LNCaP clone FGC (cell line): ENCODE measurements at regions not wholly inside any gene's neighbourhood (a gene's known extent, or its start where the extent isn't known, plus 50 kb on each side); places are given as distances from the start of the nearest gene placed in this dataset.
"Not testable (repeated sequence)": the region's sequence is repeated elsewhere in the genome, so short reads cannot be mapped to it uniquely, and the experiment has no call there.

Experiments
- DNase-seq: peaks from one replicate; pipeline ENCODE4 v3.0.0-alpha.2; 2011; ENCODE audit warnings: low read depth
- H3K4me3 ChIP-seq: 2 replicates; pipeline ENCODE4 v1.5.1; 2011; ENCODE audit warnings: mild to moderate bottlenecking, low read depth, low read length, control low read depth
- CTCF ChIP-seq: IDR thresholded peaks from 2 replicates; pipeline ENCODE4 v1.5.1; 2012; ENCODE audit warnings: mild to moderate bottlenecking; ENCODE audit not compliant: control insufficient read depth, insufficient read depth; ENCODE audit errors: extremely low read depth

GRCh38 chr1:47594627-47595026 lies 156.8 kb downstream of the FOXD2 start:
- no peak overlapping the region for H3K4me3 ChIP-seq
- TF ChIP-seq CTCF, result no peak
- no peak for DNase-seq

GRCh38 chr1:47596328-47596727 lies 158.5 kb downstream of the FOXD2 start:
- TF ChIP-seq CTCF, result no peak
- DNase-seq, result no peak
- no peak overlapping the region for H3K4me3 ChIP-seq

DNA sequence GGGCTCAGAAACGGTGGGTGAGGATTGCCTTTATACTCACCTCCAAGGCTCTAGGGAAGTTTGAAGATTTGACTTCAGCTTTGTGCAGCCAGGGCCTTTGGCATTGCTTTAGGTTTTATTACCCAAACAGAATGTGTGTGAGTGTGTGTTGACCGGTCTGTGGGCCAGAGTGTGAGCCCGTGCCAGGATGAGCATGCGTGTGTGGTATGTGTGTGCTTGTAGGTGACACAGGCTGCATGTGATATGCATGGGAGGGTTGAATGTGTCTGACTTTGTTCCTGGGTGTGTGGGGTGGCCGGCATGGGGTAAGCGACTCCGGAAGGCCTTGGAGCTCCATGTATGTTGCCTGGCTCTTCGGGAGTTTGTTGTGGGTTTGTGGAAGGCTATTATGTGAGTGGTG lies 160.5 kb downstream of the FOXD2 start:
- no peak for TF ChIP-seq CTCF
- H3K4me3 ChIP-seq, result no peak overlapping the region
- DNase-seq, result no peak

GRCh38 chr1:47599777-47600176 lies 161.9 kb downstream of the FOXD2 start:
- no peak for TF ChIP-seq CTCF
- H3K4me3 ChIP-seq, result no peak overlapping the region
- no peak for DNase-seq

DNA sequence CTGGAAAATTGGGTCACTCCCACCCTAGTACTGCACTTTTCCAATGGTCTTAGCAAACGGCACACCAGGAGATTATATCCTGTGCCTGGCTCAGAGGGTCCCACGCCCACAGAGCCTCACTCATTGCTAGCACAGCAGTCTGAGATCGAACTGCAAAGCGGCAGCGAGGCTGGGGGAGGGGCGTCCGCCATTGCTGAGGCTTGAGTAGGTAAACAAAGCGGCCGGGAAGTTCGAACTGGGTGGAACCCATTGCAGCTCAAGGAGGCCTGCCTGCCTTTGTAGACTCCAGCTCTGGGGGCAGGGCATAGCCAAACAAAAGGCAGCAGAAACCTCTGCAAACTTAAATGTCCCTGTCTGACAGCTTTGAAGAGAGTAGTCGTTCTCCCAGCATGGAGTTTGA lies 164.6 kb downstream of the FOXD2 start:
- not testable (repeated sequence) for DNase-seq, H3K4me3 ChIP-seq

DNA sequence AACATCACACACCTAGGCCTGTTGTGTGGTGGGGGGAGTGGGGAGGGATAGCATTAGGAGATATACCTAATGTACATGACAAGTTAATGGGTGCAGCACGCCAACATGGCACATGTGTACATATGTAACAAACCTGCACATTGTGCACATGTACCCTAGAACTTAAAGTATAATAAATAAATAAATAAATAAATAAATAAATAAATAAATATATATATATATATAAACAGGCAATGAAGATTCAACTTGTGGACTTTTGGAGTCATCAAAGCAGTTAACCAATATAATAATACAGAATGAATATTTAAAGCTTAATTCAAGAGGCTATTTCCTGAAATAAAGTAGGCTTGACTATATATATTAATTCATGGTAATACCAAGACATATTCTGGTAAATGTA lies 167.0 kb downstream of the FOXD2 start:
- not testable (repeated sequence) for DNase-seq, H3K4me3 ChIP-seq

- TF ChIP-seq CTCF, result no peak
- no peak overlapping the region for H3K4me3 ChIP-seq
- no peak for DNase-seq
Measured at GRCh38 chr1:47608296-47608875, 170.5 kb downstream of the FOXD2 start.

GRCh38 chr1:47611992-47612391 lies 174.1 kb downstream of the FOXD2 start:
- DNase-seq, result no peak
- H3K4me3 ChIP-seq, result no peak overlapping the region
- TF ChIP-seq CTCF, result no peak
